ENCODE measurements at regions not wholly inside any gene's neighbourhood (a gene's known extent, or its start where the extent isn't known, plus 50 kb on each side); places are given as distances from the start of the nearest gene placed in this dataset.
"Not testable (repeated sequence)": the region's sequence is repeated elsewhere in the genome, so short reads cannot be mapped to it uniquely, and the experiment has no call there.

- DNase-seq, result no peak
Measured at GRCh38 chr16:60646631-60647030, 1389.6 kb downstream of the CDH8 start.

GRCh38 chr16:60645541-60645940, 1390.7 kb downstream of the CDH8 start:
- no peak for DNase-seq

GRCh38 chr16:60642956-60643355, 1393.3 kb downstream of the CDH8 start:
- DNase-seq, result no peak

DNA sequence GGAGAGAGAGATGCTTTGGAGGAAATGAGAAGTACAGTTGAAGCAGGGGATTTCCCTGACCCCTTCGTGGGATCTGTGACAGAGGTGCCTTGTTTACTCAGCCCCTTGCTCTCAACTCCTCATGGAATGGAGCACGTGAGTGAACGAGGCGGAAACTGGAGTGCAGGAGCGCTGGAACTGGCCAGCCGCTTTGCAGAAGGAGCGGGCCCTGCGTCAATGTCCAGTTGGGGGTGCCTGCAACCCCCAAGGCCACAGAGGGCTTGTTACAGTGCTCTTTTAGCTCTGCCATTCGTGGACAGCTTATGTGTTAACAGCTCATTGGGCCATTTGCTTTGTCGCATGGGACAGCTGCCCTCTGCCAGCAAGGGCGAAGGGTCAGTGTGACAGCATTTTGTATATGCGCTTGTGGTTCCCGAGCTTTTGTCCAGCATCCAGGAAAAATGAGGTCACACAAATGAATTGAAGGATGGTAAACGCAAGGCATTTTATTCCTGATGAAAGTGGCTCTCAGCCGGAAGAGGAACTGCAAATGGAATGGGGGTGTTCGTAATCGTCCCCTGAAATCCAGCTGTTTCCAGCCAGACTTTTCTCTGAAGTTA, 1395.1 kb downstream of the CDH8 start:
- no peak for DNase-seq

- DNase-seq, result no peak
Measured at GRCh38 chr16:60640038-60640437, 1396.2 kb downstream of the CDH8 start.

GRCh38 chr16:60636636-60637035, 1399.6 kb downstream of the CDH8 start:
- DNase-seq, result not testable (repeated sequence)

DNA sequence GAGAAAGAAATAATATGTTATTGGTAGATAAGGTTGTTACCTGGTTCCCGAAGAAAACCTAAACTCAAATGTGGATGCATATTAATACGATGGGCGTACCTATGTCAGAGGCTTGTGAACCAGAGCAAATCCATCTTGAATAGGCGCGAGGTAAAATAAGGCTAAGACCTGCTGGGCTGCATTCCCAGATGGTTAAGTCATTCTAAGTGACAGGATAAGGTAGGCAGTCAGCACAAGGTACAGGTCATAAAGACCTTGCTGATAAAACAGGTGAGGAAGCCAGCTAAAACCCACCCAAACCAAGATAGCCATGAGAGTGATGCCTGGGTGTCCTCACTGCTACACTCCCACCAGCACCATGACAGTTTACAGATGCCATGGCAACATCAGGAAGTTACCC, 1400.1 kb downstream of the CDH8 start:
- DNase-seq, result no peak

DNA sequence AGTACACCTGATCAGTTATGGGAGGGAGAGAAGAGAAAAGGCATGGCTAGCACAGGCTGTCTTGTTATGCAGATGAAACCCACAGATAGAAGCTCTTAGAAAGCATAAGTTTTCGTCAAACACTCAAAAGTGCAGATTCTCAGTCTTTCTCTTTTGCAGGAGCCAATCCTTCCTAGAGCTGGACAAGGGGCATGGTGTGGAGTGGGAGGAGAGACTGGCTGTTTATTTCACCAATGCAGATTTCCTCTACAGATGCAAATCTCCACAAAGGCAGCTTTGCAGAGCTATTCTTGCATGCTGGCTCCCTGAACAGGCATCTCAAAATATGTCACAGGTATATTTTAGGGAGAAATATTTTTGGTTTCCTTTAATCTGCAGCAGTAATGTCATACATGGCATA, 1400.7 kb downstream of the CDH8 start:
- no peak for DNase-seq

DNA sequence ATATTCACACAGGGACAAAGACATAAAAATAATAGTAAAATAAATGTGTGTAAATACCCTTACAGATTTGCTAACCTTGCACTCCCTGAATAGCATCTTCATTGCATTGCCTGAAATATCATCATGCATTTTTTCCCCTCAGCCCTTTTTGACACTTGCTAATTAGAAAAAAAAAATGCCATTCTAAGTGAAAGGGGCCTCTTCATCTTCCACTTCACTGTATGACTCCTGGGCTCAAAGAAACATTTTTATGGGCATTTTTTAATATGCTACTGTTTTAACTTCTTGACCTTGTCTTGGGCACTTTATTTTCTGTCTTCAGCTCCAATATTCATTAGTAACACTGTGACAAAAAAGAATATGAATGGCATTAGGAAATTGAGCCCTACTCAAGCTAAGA, 1424.4 kb downstream of the CDH8 start:
- DNase-seq, result no peak

GRCh38 chr16:60608971-60609370, 1427.3 kb downstream of the CDH8 start:
- no peak for DNase-seq

- not testable (repeated sequence) for DNase-seq
Measured at GRCh38 chr16:60605652-60606051, 1430.6 kb downstream of the CDH8 start.

- DNase-seq, result no peak
Measured at GRCh38 chr16:60605176-60605575, 1431.1 kb downstream of the CDH8 start.

DNA sequence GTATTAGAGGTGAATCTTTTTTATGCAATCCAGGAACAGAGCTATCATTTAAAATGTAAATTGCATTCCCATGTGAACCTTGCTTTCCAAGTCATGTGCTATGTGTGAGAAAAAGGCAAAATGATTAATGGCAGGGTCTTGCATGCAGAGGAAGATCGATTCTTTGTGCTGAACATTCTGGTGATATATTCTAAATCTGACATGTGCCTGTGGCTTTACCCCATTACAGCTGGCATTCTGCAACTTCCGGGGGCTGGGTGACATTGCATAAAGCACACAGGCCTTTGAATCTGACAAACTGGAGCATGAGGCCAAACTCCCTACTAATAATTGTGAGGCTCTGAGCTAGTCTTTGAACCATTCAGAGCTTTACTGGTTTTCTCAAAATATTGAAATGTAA, 1449.7 kb downstream of the CDH8 start:
- DNase-seq, result no peak

DNA sequence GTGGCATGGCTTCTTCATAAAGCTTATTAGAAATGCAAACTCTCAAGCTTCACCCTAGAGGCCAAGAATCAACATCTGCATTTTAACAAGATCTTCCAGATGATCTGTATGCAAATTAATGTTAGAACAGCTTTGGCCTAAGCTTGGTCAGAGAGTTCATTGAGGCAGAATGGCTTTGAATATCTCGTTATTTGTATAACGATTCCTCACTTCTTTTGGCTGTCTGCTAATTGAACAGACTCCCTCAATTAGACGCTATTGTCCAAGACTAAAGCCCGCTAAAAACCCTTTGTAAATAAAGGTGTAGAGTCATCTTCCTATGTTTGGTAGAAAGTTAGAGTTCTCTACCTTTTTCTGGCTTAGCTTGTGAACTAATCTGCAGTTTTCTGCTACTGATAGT, 1453.7 kb downstream of the CDH8 start:
- no peak for DNase-seq

DNA sequence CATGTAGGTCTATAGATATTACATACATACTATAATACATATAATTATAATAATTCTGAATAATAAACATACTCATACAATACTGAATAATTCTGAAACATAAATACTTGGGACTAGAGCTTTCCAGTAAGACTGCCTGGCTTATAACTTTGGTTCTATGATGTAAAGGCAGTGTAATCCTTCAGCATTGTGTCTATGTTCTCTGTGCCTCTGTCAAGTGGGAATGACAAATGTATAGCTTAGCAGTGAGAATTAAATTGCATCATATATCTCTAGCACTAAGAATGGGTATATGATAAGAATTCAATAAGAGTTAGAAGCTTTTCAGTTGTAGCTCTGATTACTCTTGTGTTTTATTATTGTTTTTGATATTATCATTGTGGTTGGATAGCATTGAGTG, 1469.3 kb downstream of the CDH8 start:
- no peak for DNase-seq

DNA sequence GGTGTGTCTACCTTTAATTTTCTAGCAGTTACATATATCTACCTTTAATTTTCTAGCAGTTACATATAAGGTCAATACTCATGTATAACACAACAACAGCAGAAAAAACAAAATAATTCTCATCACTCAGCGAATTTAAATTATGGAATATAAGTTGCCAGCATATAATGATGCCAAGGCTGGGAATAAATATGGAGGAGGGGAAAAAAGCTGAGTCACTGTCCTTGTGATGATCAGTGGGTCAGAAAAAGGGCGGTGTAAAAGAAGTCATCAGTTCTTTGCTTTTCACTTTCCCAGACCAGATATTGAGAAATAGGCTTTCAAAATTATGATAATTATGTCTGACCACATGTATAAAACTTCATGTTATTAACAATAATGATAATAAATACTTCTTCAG, 1471.7 kb downstream of the CDH8 start:
- DNase-seq, result no peak

- DNase-seq, result no peak
Measured at GRCh38 chr16:60563166-60563565, 1473.1 kb downstream of the CDH8 start.

- no peak for DNase-seq
Measured at GRCh38 chr16:60558936-60559335, 1477.3 kb downstream of the CDH8 start.

DNA sequence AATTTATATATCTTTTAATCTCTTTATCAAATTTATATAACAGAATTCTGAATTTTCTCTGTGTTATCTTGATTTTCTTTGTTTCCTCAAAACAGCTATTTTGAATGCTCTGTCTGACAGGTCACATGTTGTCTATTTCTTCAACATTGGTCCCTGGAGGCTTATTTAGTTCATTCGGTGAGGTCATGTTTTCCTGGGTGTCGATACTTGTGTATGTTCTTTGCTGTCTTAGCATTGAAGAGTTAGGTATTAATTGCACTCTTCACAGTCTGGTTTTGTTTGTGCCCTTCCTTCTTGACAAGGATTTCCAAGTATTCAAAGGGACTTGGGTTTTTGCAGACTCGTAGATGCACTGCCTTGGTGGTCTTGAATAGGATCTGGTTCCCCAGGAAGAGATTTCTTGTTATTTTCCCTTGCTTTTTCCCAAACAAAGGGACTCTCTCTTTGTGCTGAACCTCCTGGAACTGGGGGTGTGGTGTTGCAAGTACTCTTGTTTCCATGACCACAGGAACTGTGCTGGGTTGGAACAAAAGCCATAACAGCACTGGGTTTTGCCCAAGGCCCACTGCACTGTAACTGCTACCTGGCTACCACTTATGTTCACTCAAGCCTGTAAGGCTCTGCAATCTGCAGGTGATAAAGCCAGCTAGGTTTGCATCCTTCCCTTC, 1483.0 kb downstream of the CDH8 start:
- no peak for DNase-seq

DNA sequence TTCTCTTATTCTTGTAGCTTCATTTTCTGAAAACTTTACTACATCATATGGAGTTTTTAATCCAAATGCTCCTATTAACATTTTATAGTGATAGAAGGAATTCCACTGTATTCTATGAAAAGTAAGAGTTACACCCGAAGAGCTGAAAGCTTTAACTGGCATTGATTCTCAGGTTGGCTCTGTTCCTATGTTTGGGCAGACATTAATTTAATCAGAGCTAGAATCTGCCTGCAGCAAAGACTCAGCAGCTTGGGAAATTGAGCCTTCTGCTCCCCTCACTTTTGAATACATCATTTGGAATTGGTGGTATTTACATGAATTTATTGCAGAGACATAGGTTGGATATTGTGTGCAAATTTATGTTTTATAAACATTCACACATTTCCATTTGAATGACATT, 1494.7 kb downstream of the CDH8 start:
- DNase-seq, result no peak

- no peak for DNase-seq
Measured at GRCh38 chr16:60510941-60511340, 1525.3 kb downstream of the CDH8 start.

DNA sequence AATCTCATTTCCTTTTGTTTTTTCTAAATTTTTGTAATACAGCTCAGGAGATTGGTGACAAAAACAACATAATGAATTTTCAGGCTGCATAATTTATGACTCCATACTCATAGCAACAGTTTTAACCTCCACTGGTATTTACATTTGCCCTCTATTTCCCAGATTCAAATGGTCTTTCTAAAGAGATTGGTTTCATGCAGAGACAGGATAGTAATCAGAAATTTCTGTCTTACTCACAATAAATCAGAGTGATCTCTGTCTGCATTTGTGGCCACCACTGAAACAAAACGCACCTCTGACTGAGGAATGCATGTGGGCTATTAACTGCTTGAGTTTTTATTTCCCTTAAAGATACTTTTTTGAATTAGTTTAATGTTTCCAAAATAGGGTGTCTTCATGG, 1526.0 kb downstream of the CDH8 start:
- DNase-seq, result no peak

DNA sequence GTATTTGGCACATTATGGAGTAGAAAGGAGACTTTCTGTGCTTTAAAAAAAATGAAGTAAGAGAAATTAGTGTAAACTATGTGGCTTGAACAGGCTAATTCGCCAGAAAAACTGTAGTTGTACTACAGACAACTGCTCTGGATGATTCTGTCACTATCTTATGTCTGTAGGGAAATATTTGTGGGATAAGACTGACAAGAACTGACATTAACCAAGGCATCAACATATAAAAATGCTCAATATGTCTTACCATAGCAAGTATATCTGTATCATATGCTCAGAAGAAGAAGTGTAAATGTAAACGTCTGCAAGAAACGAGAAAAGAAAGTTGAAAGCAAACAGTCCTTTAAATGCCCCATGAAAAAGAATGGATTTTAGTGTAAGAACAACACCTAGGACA, 1545.0 kb downstream of the CDH8 start:
- no peak for DNase-seq

DNA sequence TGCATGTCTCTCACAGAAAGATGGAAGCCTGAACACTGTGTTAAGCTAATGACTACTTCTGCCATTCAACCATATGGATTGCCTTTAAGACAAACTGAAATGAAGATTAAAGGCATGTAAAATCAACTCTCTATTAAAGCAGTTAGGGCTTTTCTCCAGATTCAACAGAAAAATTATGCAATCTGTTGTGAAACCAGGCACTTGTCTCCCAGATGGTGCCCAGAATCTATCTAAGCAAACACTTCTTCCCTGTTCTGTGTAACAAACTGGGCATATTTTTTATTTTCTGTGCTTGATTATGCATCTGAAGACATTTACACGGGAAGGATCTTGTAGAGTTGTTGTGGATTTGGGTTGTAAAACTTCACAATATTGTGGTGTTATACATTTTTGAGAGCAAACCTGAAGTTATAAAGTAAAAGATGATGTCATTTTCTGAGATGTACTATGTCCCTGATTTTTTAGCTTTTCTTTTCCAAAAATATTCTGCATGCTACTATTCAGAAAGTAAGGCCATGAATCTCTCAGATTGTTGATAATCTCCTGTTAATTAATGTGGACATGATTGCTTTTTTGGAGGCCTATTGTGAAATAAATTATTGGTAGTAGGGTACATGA, 1550.3 kb downstream of the CDH8 start:
- DNase-seq, result no peak

- no peak for DNase-seq
Measured at GRCh38 chr16:60484901-60485300, 1551.3 kb downstream of the CDH8 start.
